OCI-LY1 (cell line): ENCODE measurements at regions not wholly inside any gene's neighbourhood (a gene's known extent, or its start where the extent isn't known, plus 50 kb on each side); places are given as distances from the start of the nearest gene placed in this dataset.

Experiments used
- CTCF ChIP-seq: fragments of 200-600 bp; sonication (generic), shearing (Covaris generic); IDR thresholded peaks from 2 replicates; pipeline ENCODE4 v1.5.1; 2017; ENCODE audit warnings: mild to moderate bottlenecking, antibody characterized with exemption, low read length, moderate library complexity, mixed read lengths
- EZH2 ChIP-seq: fragments of 200-600 bp; sonication (generic), shearing (Covaris generic); IDR thresholded peaks from 2 replicates; pipeline ENCODE4 v1.8.0; 2017; ENCODE audit warnings: borderline replicate concordance, mixed run types, mild to moderate bottlenecking, antibody characterized with exemption, low read length, moderate library complexity, mixed read lengths

GRCh38 chr17:12403881-12404398 is 261.8 kb upstream of the MYOCD start:
- TF ChIP-seq CTCF (no peak), EZH2 (no peak)
